Endothelial cell of umbilical vein (primary cell): ENCODE measurements at regions not wholly inside any gene's neighbourhood (a gene's known extent, or its start where the extent isn't known, plus 50 kb on each side); places are given as distances from the start of the nearest gene placed in this dataset.

Source experiments
- FOS ChIP-seq: IDR thresholded peaks from 2 replicates; pipeline ENCODE4 v1.6.1; 2011; ENCODE audit warnings: mild to moderate bottlenecking, low read length, moderate library complexity, borderline replicate concordance; ENCODE audit not compliant: insufficient read depth
- POLR2A ChIP-seq: IDR thresholded peaks from 2 replicates; pipeline ENCODE4 v1.6.1; 2012; ENCODE audit warnings: low read depth, mild to moderate bottlenecking, control low read depth, low read length
- TF ChIP-seq, protein P1 (sequence below), 2 donors: IDR thresholded peaks; 1 replicate in 1 of 2; 2 replicates in 1 of 2; pipeline ENCODE4 v1.5.1; 2011; ENCODE audit warnings: low read length in 2 of 2, mild to moderate bottlenecking in 2 of 2, moderate library complexity in 2 of 2, control low read depth in 1 of 2, inconsistent platforms in 1 of 2, low read depth in 1 of 2; ENCODE audit not compliant: insufficient read depth in 1 of 2; ENCODE audit errors: extremely low read depth in 1 of 2

DNA sequence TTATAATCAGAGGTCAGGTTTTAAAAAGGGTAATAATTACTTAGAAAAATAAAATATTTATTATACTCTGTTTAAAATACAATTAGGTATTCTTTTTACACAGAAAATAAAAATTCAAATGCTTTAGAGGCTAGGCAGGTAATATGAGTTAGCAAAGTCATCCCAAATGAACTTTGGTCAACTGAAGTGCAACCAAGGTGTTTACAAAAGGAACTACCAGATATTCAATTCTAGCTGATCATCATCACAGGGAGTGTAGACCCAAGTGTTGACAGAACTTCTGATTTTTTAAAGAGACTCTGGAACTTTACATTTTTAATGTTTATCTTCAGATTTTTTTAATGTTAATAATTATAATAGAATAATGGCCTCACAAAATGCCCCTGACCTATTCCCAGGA lies 59.3 kb upstream of the COL5A2 start:
- TF ChIP-seq, protein P1, sequence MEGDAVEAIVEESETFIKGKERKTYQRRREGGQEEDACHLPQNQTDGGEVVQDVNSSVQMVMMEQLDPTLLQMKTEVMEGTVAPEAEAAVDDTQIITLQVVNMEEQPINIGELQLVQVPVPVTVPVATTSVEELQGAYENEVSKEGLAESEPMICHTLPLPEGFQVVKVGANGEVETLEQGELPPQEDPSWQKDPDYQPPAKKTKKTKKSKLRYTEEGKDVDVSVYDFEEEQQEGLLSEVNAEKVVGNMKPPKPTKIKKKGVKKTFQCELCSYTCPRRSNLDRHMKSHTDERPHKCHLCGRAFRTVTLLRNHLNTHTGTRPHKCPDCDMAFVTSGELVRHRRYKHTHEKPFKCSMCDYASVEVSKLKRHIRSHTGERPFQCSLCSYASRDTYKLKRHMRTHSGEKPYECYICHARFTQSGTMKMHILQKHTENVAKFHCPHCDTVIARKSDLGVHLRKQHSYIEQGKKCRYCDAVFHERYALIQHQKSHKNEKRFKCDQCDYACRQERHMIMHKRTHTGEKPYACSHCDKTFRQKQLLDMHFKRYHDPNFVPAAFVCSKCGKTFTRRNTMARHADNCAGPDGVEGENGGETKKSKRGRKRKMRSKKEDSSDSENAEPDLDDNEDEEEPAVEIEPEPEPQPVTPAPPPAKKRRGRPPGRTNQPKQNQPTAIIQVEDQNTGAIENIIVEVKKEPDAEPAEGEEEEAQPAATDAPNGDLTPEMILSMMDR (IDR thresholded peaks at IDR 0.05; ENCODE audit: extremely low read depth in 1 of 2, insufficient read depth in 1 of 2, low read depth in 1 of 2, low read length in 2 of 2) = no peak
- TF ChIP-seq POLR2A (no peak), FOS (no peak)
